Spleen (tissue), 11 donors: ENCODE measurements at regions not wholly inside any gene's neighbourhood (a gene's known extent, or its start where the extent isn't known, plus 50 kb on each side); places are given as distances from the start of the nearest gene placed in this dataset.

Experiments
- DNase-seq: peaks from one replicate; pipeline ENCODE4 v3.0.0-alpha.2; 2020
- H3K27ac ChIP-seq, 8 donors: fragments of 200-600 bp; sonication (generic) in 7 of 8; 1 replicate in 4 of 8; 2 replicates in 4 of 8; pipeline versions ENCODE4 v1.5.0 to v1.8.0; 2016 to 2021; ENCODE audit warnings: inconsistent platforms in 4 of 8, mild to moderate bottlenecking in 4 of 8, moderate library complexity in 1 of 8
- H3K27me3 ChIP-seq, 7 donors: fragments of 200-600 bp; sonication (generic) in 6 of 7; replicated peaks in 1 of 7; 1 replicate in 4 of 7; 2 replicates in 3 of 7; pipeline versions ENCODE4 v1.5.0 to v1.8.0; 2016 to 2021; ENCODE audit warnings: inconsistent platforms in 3 of 7, mild to moderate bottlenecking in 1 of 7
- H3K36me3 ChIP-seq, 6 donors: fragments of 200-600 bp; sonication (generic) in 5 of 6; 1 replicate in 4 of 6; 2 replicates in 2 of 6; pipeline versions ENCODE4 v1.5.0 to v1.8.0; 2016 to 2021; ENCODE audit warnings: inconsistent platforms in 2 of 6
- H3K4me1 ChIP-seq, 6 donors: fragments of 200-600 bp; sonication (generic) in 5 of 6; 1 replicate in 3 of 6; 2 replicates in 3 of 6; pipeline versions ENCODE4 v1.5.0 to v1.8.0; 2016 to 2021; ENCODE audit warnings: inconsistent platforms in 3 of 6
- H3K4me3 ChIP-seq, 8 donors: fragments of 200-600 bp; sonication (generic) in 7 of 8; 1 replicate in 4 of 8; 2 replicates in 4 of 8; pipeline versions ENCODE4 v1.5.0 to v1.8.0; 2016 to 2021; ENCODE audit warnings: inconsistent platforms in 4 of 8, mild to moderate bottlenecking in 4 of 8, moderate library complexity in 2 of 8
- H3K9me3 ChIP-seq, 8 donors: fragments of 200-600 bp; sonication (generic) in 7 of 8; 1 replicate in 4 of 8; 2 replicates in 4 of 8; pipeline versions ENCODE4 v1.5.0 to v1.8.0; 2016 to 2021; ENCODE audit warnings: inconsistent platforms in 4 of 8
- CTCF ChIP-seq, 11 experiments: fragments of 200-600 bp in 7 of 11; fragments of 450-650 bp in 4 of 11; sonication (generic) in 4 of 11; IDR thresholded peaks in 8 of 11; conservative IDR thresholded peaks in 3 of 11; 1 replicate in 7 of 11; 2 replicates in 4 of 11; pipeline versions ENCODE4 v1.4.0 to v1.8.0; 2016 to 2021; ENCODE audit warnings: antibody characterized with exemption in 11 of 11, inconsistent platforms in 4 of 11, mild to moderate bottlenecking in 1 of 11
- POLR2A ChIP-seq, 3 donors: fragments of 450-650 bp; IDR thresholded peaks; one replicate each; pipeline ENCODE4 v1.5.1; 2017; ENCODE audit warnings: antibody characterized with exemption in 3 of 3, mild to moderate bottlenecking in 1 of 3
- POLR2AphosphoS5 ChIP-seq, 3 donors: sonication (generic); formaldehyde crosslinking; IDR thresholded peaks; one replicate each; pipeline ENCODE4 v1.5.1; 2017; ENCODE audit warnings: antibody characterized with exemption in 3 of 3
- WGBS, 5 donors: extraction: QIAGEN DNeasy Blood & Tissue Kit in 3 of 5; methylation state at CpG; one replicate each; pipeline versions ENCODE4 v1.1.5 to v1.1.7; 2013 to 2018; 5-methylcytosine and 5-hydroxymethylcytosine counted together
- intact Hi-C: fragments of 100-400 bp; cut with DNase I; formaldehyde crosslinking; loops from one replicate; pipeline ENCODE4 v1.15.0; 2023; ENCODE audit warnings: low total_unique reads
- donor health status: healthy with polysubstance abuse.
- donor health status: DM: no; HTN: no; CAD: no; lungs with moderate emphysema.
- donor health status: DM: no; HTN: no; CAD: no.
- donor health status: Bipolar disorder and iron deficiency.
- donor health status: healthy.
- donor health status: DM: no; HTN: no; CAD: no.
- donor health status: DM: yes; HTN: yes; CAD: no.

GRCh38 chrX:146921204-146921603 is 106.7 kb upstream of the CXorf51A start:
- Histone ChIP-seq H3K4me1 (no peaks in the 10 kb centered on the region), H3K27me3 (no peaks in the 10 kb centered on the region), H3K9me3 (no peaks in the 10 kb centered on the region), H3K4me3 (no peak overlapping the region), H3K27ac (no peak overlapping the region), H3K36me3 (no peaks in the 10 kb centered on the region)
- intact Hi-C loops, result no loop called here
- no peak for DNase-seq
- TF ChIP-seq CTCF (IDR thresholded peaks at IDR 0.05 in 8 of 11, conservative IDR thresholded peaks at IDR 0.05 in 3 of 11) (no peak), POLR2AphosphoS5 (IDR thresholded peaks at IDR 0.05) (no peak), POLR2A (IDR thresholded peaks at IDR 0.05) (no peak)

- TF ChIP-seq CTCF (IDR thresholded peaks at IDR 0.05 in 8 of 11, conservative IDR thresholded peaks at IDR 0.05 in 3 of 11) (no peak), POLR2AphosphoS5 (IDR thresholded peaks at IDR 0.05) (no peak), POLR2A (IDR thresholded peaks at IDR 0.05) (no peak)
- 47 to 76% (median 64%) methylated on average over 2 to 8 of the region's 8 CpGs for whole genome bisulfite sequencing, 5 donors
- H3K4me3 ChIP-seq, result no peak overlapping the region
- no peaks in the 10 kb centered on the region for H3K27me3 ChIP-seq
- H3K9me3 ChIP-seq, result peaks cover 0 to 18% (median 0%) of the 10 kb centered on the region in 8 donors
- H3K36me3 ChIP-seq, result no peaks in the 10 kb centered on the region
- no peak overlapping the region for H3K27ac ChIP-seq
- DNase-seq, result no peak
- intact Hi-C loops, result no loop called here
- no peaks in the 10 kb centered on the region for H3K4me1 ChIP-seq
Measured at GRCh38 chrX:146907391-146908240, 93.1 kb upstream of the CXorf51A start.

- Histone ChIP-seq H3K36me3 (no peaks in the 10 kb centered on the region), H3K9me3 (peaks cover 0 to 18% (median 0%) of the 10 kb centered on the region in 8 donors), H3K27ac (no peak overlapping the region), H3K4me3 (no peak overlapping the region), H3K4me1 (no peaks in the 10 kb centered on the region), H3K27me3 (no peaks in the 10 kb centered on the region)
- 49 to 67% (median 57%) methylated on average over 2 to 5 of the region's 5 CpGs for WGBS, 5 donors
- no peak for TF ChIP-seq POLR2AphosphoS5 (IDR thresholded peaks at IDR 0.05)
- no peak for TF ChIP-seq POLR2A (IDR thresholded peaks at IDR 0.05)
- TF ChIP-seq CTCF (IDR thresholded peaks at IDR 0.05 in 8 of 11, conservative IDR thresholded peaks at IDR 0.05 in 3 of 11), result no peak
- peak; percentile 70 for DNase-seq
- intact Hi-C loops, result no loop called here
Measured at GRCh38 chrX:146906166-146906565, 91.6 kb upstream of the CXorf51A start.

- Histone ChIP-seq H3K36me3 (no peaks in the 10 kb centered on the region), H3K4me1 (no peaks in the 10 kb centered on the region), H3K27ac (no peak overlapping the region), H3K27me3 (no peaks in the 10 kb centered on the region), H3K4me3 (no peak overlapping the region), H3K9me3 (no peaks in the 10 kb centered on the region)
- intact Hi-C loops, result no loop called here
- TF ChIP-seq CTCF (IDR thresholded peaks at IDR 0.05 in 8 of 11, conservative IDR thresholded peaks at IDR 0.05 in 3 of 11) (no peak), POLR2AphosphoS5 (IDR thresholded peaks at IDR 0.05) (no peak), POLR2A (IDR thresholded peaks at IDR 0.05) (no peak)
- DNase-seq, result no peak
Measured at GRCh38 chrX:146887020-146887419, 72.5 kb upstream of the CXorf51A start.
